Suppressor macrophage treated with lipopolysaccharide for 4 hours (primary cell): ENCODE measurements at regions not wholly inside any gene's neighbourhood (a gene's known extent, or its start where the extent isn't known, plus 50 kb on each side); places are given as distances from the start of the nearest gene placed in this dataset.
A peak's percentile ranks its signal among the peaks of the same experiment; 100 is the strongest.
"Not testable (repeated sequence)": the region's sequence is repeated elsewhere in the genome, so short reads cannot be mapped to it uniquely, and the experiment has no call there.

ENCODE experiments used
- DNase-seq: peaks from one replicate; pipeline ENCODE4 v3.0.0-alpha.2; 2020

- peak; percentile 25 for DNase-seq
These were observed 403.2 kb upstream of the PTGER4 start for GRCh38 chr5:40276426-40277102.

- no peak for DNase-seq
These were observed 405.1 kb upstream of the PTGER4 start for GRCh38 chr5:40274568-40274967.

GRCh38 chr5:40273936-40274335 lies 405.8 kb upstream of the PTGER4 start:
- no peak for DNase-seq

- DNase-seq: no peak
These were observed 408.2 kb upstream of the PTGER4 start for GRCh38 chr5:40271476-40271875.

- no peak for DNase-seq
These were observed 409.4 kb upstream of the PTGER4 start for GRCh38 chr5:40270274-40270845.

- DNase-seq: no peak
These were observed 411.6 kb upstream of the PTGER4 start for GRCh38 chr5:40268088-40268487.

- DNase-seq: no peak
These were observed 412.8 kb upstream of the PTGER4 start for GRCh38 chr5:40266952-40267351.

- DNase-seq: no peak
These were observed 417.7 kb upstream of the PTGER4 start for GRCh38 chr5:40261984-40262383.

- peak; percentile 24 for DNase-seq
These were observed 419.4 kb upstream of the PTGER4 start for GRCh38 chr5:40260361-40260760.

- peak; percentile 71 for DNase-seq
These were observed 421.5 kb upstream of the PTGER4 start for GRCh38 chr5:40258222-40258621.

- no peak for DNase-seq
These were observed 439.0 kb upstream of the PTGER4 start for GRCh38 chr5:40240671-40241070.

GRCh38 chr5:40240111-40240510 lies 439.6 kb upstream of the PTGER4 start:
- peak; percentile 68 for DNase-seq

- no peak for DNase-seq
These were observed 441.5 kb upstream of the PTGER4 start for GRCh38 chr5:40238066-40238745.

GRCh38 chr5:40235471-40236400 lies 444.0 kb upstream of the PTGER4 start:
- no peak for DNase-seq

- no peak for DNase-seq
These were observed 446.4 kb upstream of the PTGER4 start for GRCh38 chr5:40233268-40233667.

GRCh38 chr5:40227931-40228330 lies 451.8 kb upstream of the PTGER4 start:
- no peak for DNase-seq

GRCh38 chr5:40227366-40227765 lies 452.3 kb upstream of the PTGER4 start:
- DNase-seq: no peak

GRCh38 chr5:40226906-40227305 lies 452.8 kb upstream of the PTGER4 start:
- no peak for DNase-seq

- not testable (repeated sequence) for DNase-seq
These were observed 454.6 kb upstream of the PTGER4 start for GRCh38 chr5:40225147-40225546.

- peak; percentile 16 for DNase-seq
These were observed 455.3 kb upstream of the PTGER4 start for GRCh38 chr5:40224421-40224820.

GRCh38 chr5:40223884-40224402 lies 455.8 kb upstream of the PTGER4 start:
- peak; percentile 47 for DNase-seq

GRCh38 chr5:40221796-40222195 lies 457.9 kb upstream of the PTGER4 start:
- peak; percentile 15 for DNase-seq

GRCh38 chr5:40221255-40221654 lies 458.5 kb upstream of the PTGER4 start:
- no peak for DNase-seq
